AG04450 (cell line): ENCODE measurements at regions not wholly inside any gene's neighbourhood (a gene's known extent, or its start where the extent isn't known, plus 50 kb on each side); places are given as distances from the start of the nearest gene placed in this dataset.

Experiments used
- CTCF ChIA-PET: fragments of 300-600, 350-600 bp; formaldehyde crosslinking; extraction: SDS; loops from one replicate; lab custom pipeline; 2022; ENCODE audit warnings: antibody characterized with exemption, inconsistent platforms; lab: Charles Lee
- POLR2A ChIA-PET: fragments of 350-600 bp; formaldehyde crosslinking; extraction: SDS; loops from one replicate; lab custom pipeline; 2021; ENCODE audit warnings: antibody characterized with exemption, inconsistent platforms; lab: Yijun Ruan, JAX
- DNase-seq: peaks from one replicate; pipeline ENCODE4 v3.0.0-alpha.2; 2011; ENCODE audit warnings: low read depth, low spot score
- H3K27ac ChIP-seq: one replicate; pipeline ENCODE4 v1.5.1; 2012; ENCODE audit warnings: low read depth, low read length, control low read depth
- H3K27me3 ChIP-seq: one replicate; pipeline ENCODE4 v1.6.0; 2012; ENCODE audit warnings: low read length; ENCODE audit not compliant: control insufficient read depth, insufficient read depth
- H3K4me3 ChIP-seq: 2 replicates; pipeline ENCODE4 v1.5.1; 2011; ENCODE audit warnings: mild to moderate bottlenecking, low read depth, low read length, control low read depth
- H3K9me3 ChIP-seq: 2 replicates; pipeline ENCODE4 v1.5.1; 2012; ENCODE audit warnings: low read length; ENCODE audit not compliant: control insufficient read depth, insufficient read depth
- TF ChIP-seq, protein P1 (sequence below): IDR thresholded peaks from 2 replicates; pipeline ENCODE4 v1.5.1; 2011; ENCODE audit warnings: low read depth, low read length, control low read depth, inconsistent platforms

DNA sequence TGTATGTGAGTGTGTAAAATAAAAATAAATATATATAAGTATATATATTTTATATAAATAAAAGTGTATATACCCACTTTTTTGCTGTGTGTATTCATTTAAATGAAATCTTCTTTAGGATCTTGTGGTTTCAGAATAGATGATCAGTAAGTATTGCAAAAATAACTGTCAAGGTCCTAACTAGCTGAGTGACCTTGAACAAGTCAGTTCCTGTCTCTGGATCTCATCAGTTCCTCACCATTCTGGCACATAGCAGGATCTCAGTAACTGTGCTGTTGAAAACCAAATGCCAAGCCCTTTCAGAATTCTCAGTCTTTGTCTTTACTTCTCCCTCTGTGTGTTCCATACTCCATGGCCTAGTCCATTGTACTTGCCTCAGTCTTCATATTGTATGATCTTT is 115.3 kb upstream of the CXCR4 start:
- TF ChIP-seq, protein P1, sequence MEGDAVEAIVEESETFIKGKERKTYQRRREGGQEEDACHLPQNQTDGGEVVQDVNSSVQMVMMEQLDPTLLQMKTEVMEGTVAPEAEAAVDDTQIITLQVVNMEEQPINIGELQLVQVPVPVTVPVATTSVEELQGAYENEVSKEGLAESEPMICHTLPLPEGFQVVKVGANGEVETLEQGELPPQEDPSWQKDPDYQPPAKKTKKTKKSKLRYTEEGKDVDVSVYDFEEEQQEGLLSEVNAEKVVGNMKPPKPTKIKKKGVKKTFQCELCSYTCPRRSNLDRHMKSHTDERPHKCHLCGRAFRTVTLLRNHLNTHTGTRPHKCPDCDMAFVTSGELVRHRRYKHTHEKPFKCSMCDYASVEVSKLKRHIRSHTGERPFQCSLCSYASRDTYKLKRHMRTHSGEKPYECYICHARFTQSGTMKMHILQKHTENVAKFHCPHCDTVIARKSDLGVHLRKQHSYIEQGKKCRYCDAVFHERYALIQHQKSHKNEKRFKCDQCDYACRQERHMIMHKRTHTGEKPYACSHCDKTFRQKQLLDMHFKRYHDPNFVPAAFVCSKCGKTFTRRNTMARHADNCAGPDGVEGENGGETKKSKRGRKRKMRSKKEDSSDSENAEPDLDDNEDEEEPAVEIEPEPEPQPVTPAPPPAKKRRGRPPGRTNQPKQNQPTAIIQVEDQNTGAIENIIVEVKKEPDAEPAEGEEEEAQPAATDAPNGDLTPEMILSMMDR = no peak
- POLR2A ChIA-PET = no interaction called here
- Histone ChIP-seq H3K4me3 (no peak overlapping the region), H3K27me3 (no peaks in the 10 kb centered on the region), H3K27ac (no peak overlapping the region), H3K9me3 (no peaks in the 10 kb centered on the region)
- no peak for DNase-seq
- CTCF ChIA-PET = no interaction called here

DNA sequence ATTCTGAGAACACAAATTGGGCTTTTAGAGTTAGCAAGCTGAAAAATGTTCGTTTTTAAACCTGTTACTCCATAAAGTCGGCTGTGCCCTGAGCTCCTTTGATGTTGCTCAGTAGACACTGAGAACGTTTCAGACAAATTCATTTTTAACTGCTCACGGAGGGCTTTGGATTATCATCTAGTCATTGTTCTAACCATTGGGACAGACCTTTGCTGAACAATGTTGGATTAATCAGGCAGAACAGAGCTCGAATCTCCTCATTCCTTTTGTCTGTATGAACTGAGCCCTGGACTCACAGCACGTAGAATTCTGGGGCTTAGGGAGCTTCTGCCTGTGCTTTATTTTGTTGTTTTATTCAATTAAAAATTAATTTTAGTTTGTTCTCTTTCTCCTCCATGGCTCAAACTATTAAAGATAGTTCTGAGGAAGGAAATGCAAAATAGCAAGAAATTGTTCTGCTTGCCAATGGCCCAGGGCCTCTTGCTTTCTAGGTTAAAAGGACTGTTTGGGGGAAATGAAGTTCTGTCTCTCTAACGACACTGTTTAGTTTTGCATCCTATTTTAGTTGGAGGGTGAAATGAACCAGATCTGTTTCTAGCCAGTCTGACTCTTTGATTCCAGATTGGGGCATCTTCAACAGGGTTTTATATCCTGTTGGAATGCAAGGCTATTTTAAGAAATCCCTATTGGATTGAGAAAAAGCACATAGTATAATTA is 114.7 kb upstream of the CXCR4 start:
- ChIA-PET POLR2A (no interaction called here), CTCF (no interaction called here)
- H3K27me3 ChIP-seq = no peaks in the 10 kb centered on the region
- TF ChIP-seq, protein P1 = no peak
- no peak overlapping the region for H3K4me3 ChIP-seq
- no peak overlapping the region for H3K27ac ChIP-seq
- no peak for DNase-seq
- H3K9me3 ChIP-seq = no peaks in the 10 kb centered on the region

DNA sequence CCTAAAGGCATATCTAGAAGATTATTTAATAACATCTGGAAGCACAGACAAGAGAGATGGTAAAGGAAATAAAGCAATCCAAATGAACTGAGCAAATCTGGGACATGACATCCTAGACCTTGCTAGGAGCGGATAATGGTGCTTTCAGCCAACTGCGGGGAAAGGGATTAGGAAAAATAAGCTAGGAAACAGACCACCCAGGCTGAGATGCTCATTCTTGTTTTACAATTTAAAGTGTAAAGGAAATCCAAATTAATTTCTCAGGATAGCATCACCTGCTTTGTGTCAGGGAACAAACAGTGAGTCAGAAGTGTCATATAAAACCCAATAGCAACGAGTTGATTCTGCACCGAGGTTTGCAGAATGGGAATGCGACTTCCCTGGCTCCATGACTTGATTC is 112.5 kb upstream of the CXCR4 start:
- POLR2A ChIA-PET = no interaction called here

DNA sequence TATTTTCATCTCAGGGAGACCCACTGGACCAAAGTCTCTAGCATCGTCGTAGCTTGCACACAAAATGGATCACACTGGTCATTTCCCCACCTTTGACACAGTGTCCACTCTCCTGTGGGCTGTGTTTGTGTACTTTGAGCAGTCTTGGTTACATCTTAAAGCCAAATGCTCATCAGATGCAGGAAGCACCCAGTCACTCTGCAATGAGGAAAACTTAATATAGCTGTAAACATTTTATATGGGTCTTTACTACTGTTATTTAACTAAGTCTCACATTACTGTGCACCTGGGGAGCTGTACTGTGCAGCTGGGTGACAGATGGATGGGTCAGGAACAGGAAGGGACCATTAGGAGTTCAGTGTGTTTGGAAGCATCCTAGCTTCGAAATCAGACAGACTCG is 109.0 kb upstream of the CXCR4 start:
- Histone ChIP-seq H3K27me3 (no peaks in the 10 kb centered on the region), H3K27ac (no peak overlapping the region), H3K9me3 (no peaks in the 10 kb centered on the region), H3K4me3 (no peak overlapping the region)
- TF ChIP-seq, protein P1 = no peak
- CTCF ChIA-PET = interaction anchor here (1.6 kb wide), 1 partner anchor 313 kb away, joined by 4 read pairs; no protein-coding TSS in a partner anchor
- no peak for DNase-seq
- POLR2A ChIA-PET = no interaction called here

More for the DNA sequence above, 112.5 kb upstream of the CXCR4 start:
- DNase-seq = no peak
- TF ChIP-seq, protein P1 = no peak
- CTCF ChIA-PET = no interaction called here
- Histone ChIP-seq H3K27ac (no peak overlapping the region), H3K4me3 (no peak overlapping the region), H3K9me3 (no peaks in the 10 kb centered on the region), H3K27me3 (no peaks in the 10 kb centered on the region)

DNA sequence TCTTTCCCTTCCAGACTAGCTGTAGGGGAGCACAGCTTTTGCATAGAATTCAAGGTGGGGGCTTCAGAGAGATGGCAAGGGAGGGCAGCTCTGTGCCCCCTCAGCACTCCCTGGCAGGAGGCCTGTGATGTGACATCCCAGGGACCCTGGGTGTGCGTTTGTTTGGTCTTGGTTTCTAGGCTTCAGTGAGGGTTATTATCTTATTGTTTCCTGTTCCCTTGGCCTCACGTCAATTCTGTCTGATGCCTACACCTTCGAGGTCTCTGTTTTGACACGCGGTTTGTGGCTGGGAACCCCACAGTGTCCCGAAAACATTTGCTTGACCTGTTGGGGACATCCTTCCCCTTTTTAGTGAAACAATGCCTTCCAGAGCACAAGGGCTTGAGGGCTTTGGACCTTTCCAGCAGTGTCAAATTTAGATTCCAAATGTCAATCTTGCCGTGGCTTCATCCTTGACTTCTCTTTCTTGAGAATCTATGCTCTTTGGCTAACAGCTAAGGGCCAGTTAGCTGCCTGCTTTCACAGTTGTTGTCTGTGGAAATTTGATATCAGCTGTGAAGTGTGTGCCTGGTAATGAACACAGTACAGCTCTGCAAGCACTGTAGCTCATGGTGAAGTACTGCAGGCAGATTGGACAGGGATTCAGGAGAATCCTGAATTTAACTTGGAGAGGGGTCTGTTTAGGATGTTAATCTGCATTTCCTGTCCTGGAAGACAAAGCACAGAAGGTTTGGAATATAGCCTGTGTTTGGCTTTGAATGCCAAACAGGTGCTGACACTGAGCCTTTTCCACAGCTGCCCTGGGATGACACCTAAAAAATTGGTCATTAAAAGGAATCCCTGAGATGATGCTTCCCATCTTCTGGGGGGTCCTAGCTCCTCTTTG is 108.2 kb upstream of the CXCR4 start:
- TF ChIP-seq, protein P1 = no peak
- no peak for DNase-seq
- H3K27me3 ChIP-seq = no peaks in the 10 kb centered on the region
- ChIA-PET POLR2A (no interaction called here), CTCF (interaction anchor here (1.6 kb wide), 1 partner anchor 312 kb away, joined by 4 read pairs; no protein-coding TSS in a partner anchor)
- no peak overlapping the region for H3K4me3 ChIP-seq
- H3K9me3 ChIP-seq = no peaks in the 10 kb centered on the region
- no peak overlapping the region for H3K27ac ChIP-seq
